Posterior cingulate gyrus (tissue), 11 donors: ENCODE measurements at regions not wholly inside any gene's neighbourhood (a gene's known extent, or its start where the extent isn't known, plus 50 kb on each side); places are given as distances from the start of the nearest gene placed in this dataset.
A peak's percentile ranks its signal among the peaks of the same experiment; 100 is the strongest.
"Not testable (repeated sequence)": the region's sequence is repeated elsewhere in the genome, so short reads cannot be mapped to it uniquely, and the experiment has no call there.

Source experiments
- DNase-seq, 10 donors: peaks; one replicate each; pipeline versions ENCODE4 v3.0.0 to v3.0.0-alpha.2; 2020 to 2021; ENCODE audit warnings: mixed read lengths in 3 of 10
- intact Hi-C: fragments of 100-400 bp; cut with DNase I; formaldehyde crosslinking; loops from one replicate; pipeline ENCODE4 v1.15.1; 2023

- intact Hi-C loops, result loop anchor here (10.0 kb wide), 1 partner anchor 59 kb away; no protein-coding TSS in a partner anchor
- no peak for DNase-seq
Measured at GRCh38 chr11:98625526-98625925, 395.2 kb upstream of the CNTN5 start.

- intact Hi-C loops, result no loop called here
Measured at GRCh38 chr11:98630736-98631135, 390.0 kb upstream of the CNTN5 start.

DNA sequence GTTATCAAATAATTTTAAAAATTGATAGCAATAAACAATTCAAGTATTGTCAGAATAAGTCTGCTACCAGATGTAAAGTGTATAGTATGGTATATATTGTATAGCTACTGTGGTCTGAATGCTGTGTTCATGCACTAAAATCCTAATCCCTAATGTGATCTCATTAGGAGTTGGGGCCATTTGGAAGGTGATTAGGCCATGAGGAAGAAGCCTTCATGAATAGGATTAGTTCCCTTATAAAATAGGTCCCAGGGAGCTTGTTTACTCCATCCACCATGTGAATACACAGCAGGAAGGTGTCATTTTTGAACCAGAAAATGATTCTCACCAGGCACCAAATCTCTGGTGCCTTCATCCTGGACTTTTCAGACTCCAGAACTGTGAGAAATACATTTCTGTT lies 363.0 kb upstream of the CNTN5 start:
- intact Hi-C loops, result no loop called here
- DNase-seq, result no peak

More at GRCh38 chr11:98630736-98631135, 390.0 kb upstream of the CNTN5 start:
- DNase-seq, result no peak

GRCh38 chr11:98659431-98659830 lies 361.3 kb upstream of the CNTN5 start:
- DNase-seq, result no peak
- intact Hi-C loops, result no loop called here

- intact Hi-C loops, result no loop called here
- DNase-seq, result no peak
Measured at GRCh38 chr11:98674390-98674789, 346.4 kb upstream of the CNTN5 start.

- DNase-seq, result no peak
- intact Hi-C loops, result loop anchor here (10.0 kb wide), 1 partner anchor 55 kb away; no protein-coding TSS in a partner anchor
Measured at GRCh38 chr11:98679673-98680072, 341.1 kb upstream of the CNTN5 start.

- intact Hi-C loops, result no loop called here
Measured at GRCh38 chr11:98701541-98701940, 319.2 kb upstream of the CNTN5 start.

DNA sequence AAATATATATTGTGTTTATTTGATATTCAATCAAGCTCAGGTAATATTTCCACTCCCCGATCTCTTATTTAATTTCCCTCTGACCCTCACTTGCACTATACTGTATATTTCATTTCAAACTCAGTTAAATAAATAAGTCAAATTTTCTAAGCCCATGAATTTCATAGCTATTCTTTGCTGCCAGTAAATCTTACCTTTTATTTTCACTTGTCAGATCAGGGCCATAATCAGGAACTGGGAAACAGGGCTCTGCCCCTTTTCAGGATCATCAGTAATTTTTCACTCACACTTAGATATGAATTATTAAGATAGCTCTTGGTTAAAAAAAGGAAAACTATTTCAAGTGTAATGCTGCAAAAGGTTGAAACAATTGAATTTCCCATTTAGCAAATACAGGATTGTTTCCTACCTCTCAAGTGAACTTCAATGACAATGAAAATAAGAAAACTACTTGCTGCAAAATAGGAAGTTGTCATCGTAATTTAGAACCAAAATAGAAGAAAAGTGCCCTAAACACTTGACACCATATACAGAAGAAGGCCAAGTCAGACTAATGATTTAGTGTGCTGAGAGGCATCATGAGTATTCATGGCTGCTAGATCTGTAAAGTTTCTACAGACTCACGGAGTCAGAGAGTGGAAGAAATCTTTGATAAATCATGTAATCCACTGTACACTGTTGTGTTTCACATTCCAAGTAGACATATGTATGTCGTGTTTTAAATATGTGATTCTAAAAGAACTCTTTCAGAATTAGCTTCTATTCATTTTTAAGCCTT lies 316.8 kb upstream of the CNTN5 start:
- intact Hi-C loops, result no loop called here
- DNase-seq, result no peak

More at GRCh38 chr11:98701541-98701940, 319.2 kb upstream of the CNTN5 start:
- DNase-seq, result no peak

GRCh38 chr11:98710026-98710425 lies 310.7 kb upstream of the CNTN5 start:
- intact Hi-C loops, result no loop called here
- no peak for DNase-seq

GRCh38 chr11:98710986-98711385 lies 309.8 kb upstream of the CNTN5 start:
- intact Hi-C loops, result no loop called here
- DNase-seq, result peak in 4 of 10 donors; percentile 11 to 53 (median 16)

DNA sequence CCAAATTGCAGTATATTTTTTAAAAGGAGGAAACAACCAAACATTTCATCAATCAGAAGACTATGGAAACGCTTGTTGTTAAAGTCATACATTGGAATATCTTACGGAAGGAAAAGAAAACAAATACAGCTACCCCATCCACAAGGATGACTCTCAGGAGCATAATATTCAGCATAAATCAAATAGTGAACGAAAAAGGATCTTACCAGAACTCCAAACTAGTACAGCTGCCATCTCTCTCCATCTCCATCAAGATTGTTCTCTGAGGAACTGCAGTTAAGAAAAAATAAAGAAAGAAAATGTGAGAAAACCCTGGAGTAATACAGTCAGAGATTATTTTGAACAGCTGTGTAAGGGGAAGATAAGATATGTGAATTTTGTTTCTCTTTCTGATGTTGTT lies 299.8 kb upstream of the CNTN5 start:
- no peak for DNase-seq
- intact Hi-C loops, result no loop called here

DNA sequence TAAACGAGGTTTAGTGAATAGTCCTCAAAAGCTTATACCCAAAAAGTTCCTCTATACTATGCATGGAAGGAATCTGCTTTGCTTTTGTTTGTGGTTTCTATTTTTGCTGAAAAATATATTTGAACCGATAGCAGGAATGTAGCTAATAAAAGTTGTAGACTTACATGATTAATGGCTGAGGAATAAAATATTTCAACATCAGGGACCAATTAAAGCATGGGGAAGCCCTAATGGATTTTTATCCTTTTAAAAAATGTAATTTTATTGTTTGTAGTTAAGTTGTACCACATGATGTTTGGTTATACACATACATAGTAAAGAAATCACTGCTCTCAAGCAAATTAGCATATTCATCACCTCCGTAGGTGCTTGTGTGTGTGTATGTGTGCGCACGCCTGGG lies 295.3 kb upstream of the CNTN5 start:
- intact Hi-C loops, result no loop called here
- DNase-seq, result no peak

GRCh38 chr11:98728421-98728820 lies 292.3 kb upstream of the CNTN5 start:
- no peak for DNase-seq
- intact Hi-C loops, result no loop called here

GRCh38 chr11:98729118-98729517 lies 291.6 kb upstream of the CNTN5 start:
- DNase-seq, result no peak
- intact Hi-C loops, result no loop called here

DNA sequence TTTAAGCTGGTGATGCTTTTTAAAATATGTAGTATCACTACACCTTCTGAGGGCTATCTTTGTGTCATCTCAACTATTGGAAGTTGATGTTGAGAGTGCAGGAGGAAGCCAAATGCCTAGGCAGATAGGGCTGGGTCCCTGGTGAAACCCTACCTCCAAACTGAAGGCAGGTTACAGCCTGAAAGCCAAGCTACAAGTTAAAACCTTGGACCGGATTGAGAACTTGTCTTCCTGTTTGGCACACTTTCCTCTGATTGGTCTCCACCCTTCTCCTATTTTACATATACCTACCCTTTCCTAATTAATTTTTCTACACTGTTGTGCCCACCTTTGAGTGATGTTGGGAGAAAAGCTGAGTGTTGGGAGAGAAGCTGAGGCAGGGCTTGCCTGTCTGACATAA lies 287.8 kb upstream of the CNTN5 start:
- no peak for DNase-seq
- intact Hi-C loops, result no loop called here

GRCh38 chr11:98733378-98733777 lies 287.4 kb upstream of the CNTN5 start:
- intact Hi-C loops, DNase-seq: not testable (repeated sequence)

GRCh38 chr11:98734686-98735085 lies 286.1 kb upstream of the CNTN5 start:
- no peak for DNase-seq
- intact Hi-C loops, result no loop called here

- intact Hi-C loops, result no loop called here
- DNase-seq, result no peak
Measured at GRCh38 chr11:98736833-98737232, 283.9 kb upstream of the CNTN5 start.

GRCh38 chr11:98740321-98740720 lies 280.4 kb upstream of the CNTN5 start:
- no peak for DNase-seq
- intact Hi-C loops, result no loop called here

- intact Hi-C loops, DNase-seq: not testable (repeated sequence)
Measured at GRCh38 chr11:98763446-98763845, 257.3 kb upstream of the CNTN5 start.

DNA sequence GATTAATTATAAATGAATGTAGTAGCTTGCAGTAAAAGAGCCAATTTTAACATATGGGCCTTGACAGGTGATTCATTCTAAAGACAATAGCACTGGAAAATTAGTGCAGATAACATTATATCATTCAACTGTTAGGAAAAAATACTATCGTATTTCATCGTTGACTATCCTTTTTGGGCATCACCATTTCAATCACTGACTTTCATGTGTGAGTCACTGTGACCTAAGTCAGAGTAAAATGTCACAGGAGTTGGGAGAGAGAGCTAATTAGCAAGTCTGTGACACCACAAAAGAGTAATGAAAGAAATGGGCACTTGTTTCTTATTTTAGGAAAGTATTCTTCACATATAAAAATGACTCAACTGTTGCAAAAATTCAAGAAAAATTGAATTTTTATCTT lies 253.8 kb upstream of the CNTN5 start:
- intact Hi-C loops, result no loop called here

DNA sequence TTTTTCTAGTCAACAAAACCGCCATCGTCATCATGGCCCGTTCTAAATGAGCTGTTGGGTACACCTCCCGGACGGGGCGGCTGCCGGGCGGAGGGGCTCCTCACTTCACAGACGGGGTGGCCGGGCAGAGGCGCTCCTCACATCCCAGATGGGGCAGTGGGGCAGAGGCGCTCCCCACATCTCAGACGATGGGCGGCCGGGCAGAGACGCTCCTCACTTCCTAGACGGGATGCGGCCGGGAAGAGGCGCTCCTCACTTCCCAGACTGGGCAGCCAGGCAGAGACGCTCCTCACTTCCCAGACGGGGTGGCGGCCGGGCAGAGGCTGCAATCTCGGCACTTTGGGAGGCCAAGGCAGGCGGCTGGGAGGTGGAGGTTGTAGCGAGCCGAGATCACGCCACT lies 250.7 kb upstream of the CNTN5 start:
- intact Hi-C loops, result not testable (repeated sequence)
- peak in 1 of 10 donors; percentile 41 for DNase-seq

More for the DNA sequence above, 253.8 kb upstream of the CNTN5 start:
- no peak for DNase-seq
